K562 (cell line): ENCODE measurements at regions not wholly inside any gene's neighbourhood (a gene's known extent, or its start where the extent isn't known, plus 50 kb on each side); places are given as distances from the start of the nearest gene placed in this dataset.

Experiments used
- ATAC-seq: fragments of 200-7000 bp; cut with Tn5 transposase; 3 replicates; pipeline ENCODE4 v1.9.1; 2020; ENCODE audit warnings: moderate library complexity
- BruUV-seq: library from RNA; stranded (reverse); fragments of 400-500 nt; replicated peaks from 2 replicates; lab custom pipeline; 2021; lab: Mats Ljungman, UMichigan
- CTCF ChIA-PET: fragments of 300-600 bp; formaldehyde crosslinking; extraction: SDS; loops from one replicate; lab custom pipeline; 2021; ENCODE audit warnings: low intra/inter-chr PET ratio; lab: Yijun Ruan, JAX
- POLR2A ChIA-PET: fragments of 300-600, 350-650 bp; sonication (Branson Sonifier 250); formaldehyde crosslinking; extraction: SDS; loops from one replicate; lab custom pipeline; 2021; ENCODE audit warnings: antibody characterized with exemption, inconsistent platforms; lab: Yijun Ruan, JAX
- DNase-seq, 4 experiments: peaks; one replicate each; pipeline versions ENCODE4 v3.0.0 to v3.0.0-alpha.2; 2011 to 2018; ENCODE audit warnings: low spot score in 3 of 4, mixed read lengths in 3 of 4; ENCODE audit errors: extremely low read depth in 1 of 4
- FAIRE-seq: peaks from 2 replicates; lab custom pipeline; 2011; peaks lifted over from hg19 to GRCh38; lab: Jason Lieb, UNC
- H2AFZ ChIP-seq: 2 replicates; pipeline ENCODE4 v1.6.0; 2011; ENCODE audit warnings: low read depth, low read length, control low read depth, inconsistent platforms
- H3K27ac ChIP-seq: fragments of 200-600 bp; 3 replicates; pipeline ENCODE4 v1.8.0; 2011; ENCODE audit warnings: low read depth, mild to moderate bottlenecking, control low read depth, inconsistent platforms, low read length, moderate library complexity, mixed read lengths; ENCODE audit errors: extremely low read depth
- H3K27me3 ChIP-seq, 2 experiments: fragments of 300-600 bp in 1 of 2; 2 replicates in 1 of 2; 3 replicates in 1 of 2; pipeline versions ENCODE4 v1.6.0 to v1.8.0; 2011; ENCODE audit warnings: inconsistent platforms in 2 of 2, low read length in 2 of 2, mild to moderate bottlenecking in 1 of 2, mixed read lengths in 1 of 2, moderate library complexity in 1 of 2; ENCODE audit not compliant: control insufficient read depth in 2 of 2, insufficient read depth in 2 of 2
- H3K36me3 ChIP-seq: fragments of 300-600 bp; 3 replicates; pipeline ENCODE4 v1.8.0; 2011; ENCODE audit warnings: mild to moderate bottlenecking, low read length, inconsistent platforms; ENCODE audit not compliant: control insufficient read depth, insufficient read depth
- H3K4me1 ChIP-seq, 2 experiments: fragments of 200-600 bp in 1 of 2; replicated peaks in 1 of 2; 2 replicates in 1 of 2; 3 replicates in 1 of 2; pipeline versions ENCODE4 v1.5.1 to v1.8.0; 2011; ENCODE audit warnings: inconsistent platforms in 2 of 2, low read length in 2 of 2, mild to moderate bottlenecking in 1 of 2, mixed read lengths in 1 of 2, moderate library complexity in 1 of 2; ENCODE audit not compliant: control insufficient read depth in 2 of 2, insufficient read depth in 2 of 2
- H3K4me2 ChIP-seq: 2 replicates; pipeline ENCODE4 v1.6.1; 2011; ENCODE audit warnings: low read length, control low read depth, inconsistent platforms, mixed read lengths; ENCODE audit not compliant: insufficient read depth
- H3K4me3 ChIP-seq: fragments of 200-600 bp; sonication (generic), shearing (Covaris generic); 2 replicates; pipeline ENCODE4 v1.5.1; 2016; ENCODE audit warnings: control low read depth, inconsistent platforms
- H3K79me2 ChIP-seq: fragments of 200-600 bp; 3 replicates; pipeline ENCODE4 v1.8.0; 2011; ENCODE audit warnings: low read length, inconsistent platforms; ENCODE audit not compliant: control insufficient read depth, insufficient read depth
- H3K9ac ChIP-seq, 2 experiments: 2 replicates each; pipeline versions ENCODE4 v1.6.0 to v1.6.1; 2011; ENCODE audit warnings: low read depth in 2 of 2, low read length in 2 of 2, control low read depth in 1 of 2, inconsistent platforms in 1 of 2, mild to moderate bottlenecking in 1 of 2, mixed read lengths in 1 of 2; ENCODE audit not compliant: insufficient read depth in 1 of 2
- H3K9me1 ChIP-seq: one replicate; pipeline ENCODE4 v1.6.0; 2011; ENCODE audit warnings: inconsistent platforms, mild to moderate bottlenecking, low read length, moderate library complexity; ENCODE audit not compliant: control insufficient read depth, insufficient read depth
- H3K9me3 ChIP-seq: replicated peaks from 2 replicates; pipeline ENCODE4 v1.5.1; 2011; ENCODE audit warnings: low read depth, low read length, inconsistent platforms; ENCODE audit not compliant: control insufficient read depth, insufficient read depth
- H4K20me1 ChIP-seq: replicated peaks from 2 replicates; pipeline ENCODE4 v1.6.1; 2011; ENCODE audit warnings: low read length, inconsistent platforms, mixed read lengths; ENCODE audit not compliant: control insufficient read depth, insufficient read depth
- CBX3 ChIP-seq, 2 experiments: IDR thresholded peaks; 1 replicate in 1 of 2; 2 replicates in 1 of 2; pipeline ENCODE4 v1.6.1; 2012; ENCODE audit warnings: inconsistent platforms in 2 of 2, low read length in 2 of 2, borderline replicate concordance in 1 of 2, control low read depth in 1 of 2
- ELF2 ChIP-seq: fragments of 250-450 bp; sonication (Bioruptor Pico); IDR thresholded peaks from 2 replicates; pipeline ENCODE4 v1.5.0; 2021; ENCODE audit warnings: mild to moderate bottlenecking
- MEF2D ChIP-seq: conservative IDR thresholded peaks from 2 replicates; pipeline ENCODE4 v1.6.1; 2016; ENCODE audit warnings: low read depth, missing genetic modification characterization, missing compliant biosample characterization
- NUFIP1 ChIP-seq: fragments of 450-650 bp; IDR thresholded peaks from 2 replicates; pipeline ENCODE4 v1.6.1; 2018; ENCODE audit not compliant: partially characterized antibody
- PRMT5 ChIP-seq: sonication (generic); formaldehyde crosslinking; IDR thresholded peaks from 2 replicates; pipeline ENCODE4 v1.5.0; 2020; ENCODE audit warnings: missing genetic modification reagents
- SNRNP70 ChIP-seq: fragments of 200-400 bp; formaldehyde crosslinking; optimal IDR thresholded peaks from 2 replicates; pipeline ENCODE3; 2017; ENCODE audit warnings: low read depth, low read length
- SRSF3 ChIP-seq: fragments of 200-400 bp; formaldehyde crosslinking; IDR thresholded peaks from 2 replicates; pipeline ENCODE4 v1.6.1; 2016; ENCODE audit warnings: mild to moderate bottlenecking, low read length, moderate library complexity; ENCODE audit not compliant: insufficient read depth
- TCFL5 ChIP-seq: fragments of 250-450 bp; sonication (Bioruptor Pico); conservative IDR thresholded peaks from 2 replicates; pipeline ENCODE4 v1.6.1; 2021; ENCODE audit warnings: mild to moderate bottlenecking, moderate library complexity, matching md5 sums
- TEAD1 ChIP-seq, 2 experiments: fragments of 450-650 bp in 1 of 2; sonication (generic) in 1 of 2; formaldehyde crosslinking; IDR thresholded peaks; 2 replicates each; pipeline versions ENCODE4 v1.4.0 to v1.8.0; 2020 to 2022; ENCODE audit warnings: mild to moderate bottlenecking in 2 of 2, missing genetic modification reagents in 1 of 2
- U2AF2 ChIP-seq: fragments of 200-400 bp; formaldehyde crosslinking; optimal IDR thresholded peaks from 2 replicates; pipeline ENCODE3; 2017; ENCODE audit warnings: low read depth, mild to moderate bottlenecking, low read length
- ZNF239 ChIP-seq: fragments of 250-450 bp; sonication (Bioruptor Pico); IDR thresholded peaks from 2 replicates; pipeline ENCODE4 v1.4.0; 2020; ENCODE audit warnings: mild to moderate bottlenecking
- ZNF445 ChIP-seq: fragments of 250-450 bp; sonication (Bioruptor Pico); IDR thresholded peaks from 2 replicates; pipeline ENCODE4 v1.4.0; 2020; ENCODE audit warnings: low read depth, mild to moderate bottlenecking, moderate library complexity
- ZNF766 ChIP-seq: fragments of 200-800 bp; sonication (Bioruptor generic); conservative IDR thresholded peaks from 2 replicates; pipeline ENCODE4 v1.6.1; 2016; ENCODE audit warnings: missing genetic modification characterization, missing compliant biosample characterization
- ZNF77 ChIP-seq: fragments of 250-450 bp; sonication (Bioruptor Pico); IDR thresholded peaks from 2 replicates; pipeline ENCODE4 v1.5.0; 2020
- WGBS: fragments of 100-300 bp; shearing (Covaris generic); methylation state at CpG from one replicate; pipeline ENCODE4 v1.1.6; 2016; ENCODE audit warnings: low coverage, mixed read lengths; ENCODE audit not compliant: insufficient coverage; ENCODE audit errors: missing lambda C conversion rate; 5-methylcytosine and 5-hydroxymethylcytosine counted together
- in situ Hi-C: fragments of 300-500 bp; cut with MboI; formaldehyde crosslinking; loops from 4 replicates; pipeline ENCODE4 v1.15.0; 2018; ENCODE audit warnings: inconsistent platforms, mixed read lengths
- intact Hi-C: fragments of 100-400 bp; cut with micrococcal nuclease; formaldehyde crosslinking; loops from 2 replicates; pipeline ENCODE4 v1.14.2; 2022
- TF ChIP-seq, protein P1 (sequence below), 3 experiments: fragments of 200-800 bp in 1 of 3; fragments of 250-450 bp in 1 of 3; fragments of 450-650 bp in 1 of 3; sonication (Bioruptor Pico) in 1 of 3; sonication (Bioruptor generic) in 1 of 3; formaldehyde crosslinking in 1 of 3; IDR thresholded peaks; 2 replicates each; pipeline versions ENCODE4 v1.6.1 to v1.8.0; 2016 to 2022; ENCODE audit warnings: mild to moderate bottlenecking in 2 of 3, missing genetic modification characterization in 2 of 3, missing compliant biosample characterization in 1 of 3, moderate library complexity in 1 of 3
- TF ChIP-seq, protein P2 (sequence below): fragments of 450-650 bp; IDR thresholded peaks from 2 replicates; pipeline ENCODE4 v1.6.1; 2018; ENCODE audit not compliant: partially characterized antibody

DNA sequence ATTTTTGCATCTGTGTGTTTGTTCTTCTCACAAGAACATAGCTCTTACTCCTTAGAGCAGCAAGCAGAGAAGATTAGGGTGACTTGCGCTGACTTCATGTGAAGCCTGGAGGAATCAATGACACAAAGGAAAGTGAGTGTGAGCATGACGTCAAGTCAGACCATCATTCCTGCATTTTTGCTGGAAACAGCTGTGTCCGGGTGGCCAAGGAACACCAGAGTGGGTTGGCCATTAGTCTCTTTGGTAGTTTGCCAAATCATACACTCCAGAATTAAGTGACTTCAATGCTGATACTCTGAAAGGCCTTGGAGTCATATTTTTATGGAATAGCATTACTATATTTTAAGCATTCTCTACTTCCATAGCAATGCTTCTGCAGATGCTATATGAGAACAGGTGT, 597.2 kb downstream of the DCDC2C start:
- H3K79me2 ChIP-seq: no peaks in the 10 kb centered on the region
- H2AFZ ChIP-seq: no peak overlapping the region
- H3K4me2 ChIP-seq: no peak overlapping the region
- in situ Hi-C loops: no loop called here
- H3K27ac ChIP-seq: no peak overlapping the region
- 4% methylated on average over 3 of the region's 3 CpGs for WGBS
- H3K9ac ChIP-seq: no peak overlapping the region
- H3K27me3 ChIP-seq: no peaks in the 10 kb centered on the region
- intact Hi-C loops: no loop called here
- H3K36me3 ChIP-seq: no peaks in the 10 kb centered on the region
- no peak for DNase-seq
- no peaks in the 10 kb centered on the region for H4K20me1 ChIP-seq
- H3K9me1 ChIP-seq: no peaks in the 10 kb centered on the region
- ChIA-PET POLR2A (no interaction called here), CTCF (no interaction called here)
- FAIRE-seq: no peak
- no peak overlapping the region for H3K4me3 ChIP-seq
- ATAC-seq: no peak
- H3K9me3 ChIP-seq: no peaks in the 10 kb centered on the region
- no TSS peak for BruUV-seq
- H3K4me1 ChIP-seq: no peaks in the 10 kb centered on the region
- TF ChIP-seq, protein P1, sequence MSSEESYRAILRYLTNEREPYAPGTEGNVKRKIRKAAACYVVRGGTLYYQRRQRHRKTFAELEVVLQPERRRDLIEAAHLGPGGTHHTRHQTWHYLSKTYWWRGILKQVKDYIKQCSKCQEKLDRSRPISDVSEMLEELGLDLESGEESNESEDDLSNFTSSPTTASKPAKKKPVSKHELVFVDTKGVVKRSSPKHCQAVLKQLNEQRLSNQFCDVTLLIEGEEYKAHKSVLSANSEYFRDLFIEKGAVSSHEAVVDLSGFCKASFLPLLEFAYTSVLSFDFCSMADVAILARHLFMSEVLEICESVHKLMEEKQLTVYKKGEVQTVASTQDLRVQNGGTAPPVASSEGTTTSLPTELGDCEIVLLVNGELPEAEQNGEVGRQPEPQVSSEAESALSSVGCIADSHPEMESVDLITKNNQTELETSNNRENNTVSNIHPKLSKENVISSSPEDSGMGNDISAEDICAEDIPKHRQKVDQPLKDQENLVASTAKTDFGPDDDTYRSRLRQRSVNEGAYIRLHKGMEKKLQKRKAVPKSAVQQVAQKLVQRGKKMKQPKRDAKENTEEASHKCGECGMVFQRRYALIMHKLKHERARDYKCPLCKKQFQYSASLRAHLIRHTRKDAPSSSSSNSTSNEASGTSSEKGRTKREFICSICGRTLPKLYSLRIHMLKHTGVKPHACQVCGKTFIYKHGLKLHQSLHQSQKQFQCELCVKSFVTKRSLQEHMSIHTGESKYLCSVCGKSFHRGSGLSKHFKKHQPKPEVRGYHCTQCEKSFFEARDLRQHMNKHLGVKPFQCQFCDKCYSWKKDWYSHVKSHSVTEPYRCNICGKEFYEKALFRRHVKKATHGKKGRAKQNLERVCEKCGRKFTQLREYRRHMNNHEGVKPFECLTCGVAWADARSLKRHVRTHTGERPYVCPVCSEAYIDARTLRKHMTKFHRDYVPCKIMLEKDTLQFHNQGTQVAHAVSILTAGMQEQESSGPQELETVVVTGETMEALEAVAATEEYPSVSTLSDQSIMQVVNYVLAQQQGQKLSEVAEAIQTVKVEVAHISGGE (CRISPR knock-in tag; IDR thresholded peaks at IDR 0.05): no peak
- no peak for TF ChIP-seq TCFL5 (CRISPR knock-in tag)
- no peak for TF ChIP-seq ZNF445
- TF ChIP-seq U2AF2: no peak
- TF ChIP-seq, protein P2, sequence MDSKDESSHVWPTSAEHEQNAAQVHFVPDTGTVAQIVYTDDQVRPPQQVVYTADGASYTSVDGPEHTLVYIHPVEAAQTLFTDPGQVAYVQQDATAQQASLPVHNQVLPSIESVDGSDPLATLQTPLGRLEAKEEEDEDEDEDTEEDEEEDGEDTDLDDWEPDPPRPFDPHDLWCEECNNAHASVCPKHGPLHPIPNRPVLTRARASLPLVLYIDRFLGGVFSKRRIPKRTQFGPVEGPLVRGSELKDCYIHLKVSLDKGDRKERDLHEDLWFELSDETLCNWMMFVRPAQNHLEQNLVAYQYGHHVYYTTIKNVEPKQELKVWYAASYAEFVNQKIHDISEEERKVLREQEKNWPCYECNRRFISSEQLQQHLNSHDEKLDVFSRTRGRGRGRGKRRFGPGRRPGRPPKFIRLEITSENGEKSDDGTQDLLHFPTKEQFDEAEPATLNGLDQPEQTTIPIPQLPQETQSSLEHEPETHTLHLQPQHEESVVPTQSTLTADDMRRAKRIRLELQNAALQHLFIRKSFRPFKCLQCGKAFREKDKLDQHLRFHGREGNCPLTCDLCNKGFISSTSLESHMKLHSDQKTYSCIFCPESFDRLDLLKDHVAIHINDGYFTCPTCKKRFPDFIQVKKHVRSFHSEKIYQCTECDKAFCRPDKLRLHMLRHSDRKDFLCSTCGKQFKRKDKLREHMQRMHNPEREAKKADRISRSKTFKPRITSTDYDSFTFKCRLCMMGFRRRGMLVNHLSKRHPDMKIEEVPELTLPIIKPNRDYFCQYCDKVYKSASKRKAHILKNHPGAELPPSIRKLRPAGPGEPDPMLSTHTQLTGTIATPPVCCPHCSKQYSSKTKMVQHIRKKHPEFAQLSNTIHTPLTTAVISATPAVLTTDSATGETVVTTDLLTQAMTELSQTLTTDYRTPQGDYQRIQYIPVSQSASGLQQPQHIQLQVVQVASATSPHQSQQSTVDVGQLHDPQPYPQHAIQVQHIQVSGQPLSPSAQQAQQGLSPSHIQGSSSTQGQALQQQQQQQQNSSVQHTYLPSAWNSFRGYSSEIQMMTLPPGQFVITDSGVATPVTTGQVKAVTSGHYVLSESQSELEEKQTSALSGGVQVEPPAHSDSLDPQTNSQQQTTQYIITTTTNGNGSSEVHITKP: no peak
- no peak for TF ChIP-seq SRSF3
- no peak for TF ChIP-seq ZNF77
- TF ChIP-seq TEAD1 (CRISPR knock-in tag; IDR thresholded peaks at IDR 0.05): no peak
- no peak for TF ChIP-seq MEF2D (tag)
- no peak for TF ChIP-seq SNRNP70
- TF ChIP-seq ZNF239: no peak
- TF ChIP-seq CBX3 (IDR thresholded peaks at IDR 0.05; ENCODE audit: borderline replicate concordance in 1 of 2, low read length in 2 of 2): no peak
- no peak for TF ChIP-seq ELF2 (CRISPR knock-in tag)
- TF ChIP-seq ZNF766: no peak
- no peak for TF ChIP-seq PRMT5 (CRISPR knock-in tag)
- TF ChIP-seq NUFIP1: no peak
